OCI-LY7 (cell line): ENCODE measurements at regions not wholly inside any gene's neighbourhood (a gene's known extent, or its start where the extent isn't known, plus 50 kb on each side); places are given as distances from the start of the nearest gene placed in this dataset.

Experiments
- BruUV-seq: library from RNA; stranded (reverse); fragments of 400-500 nt; replicated peaks from 2 replicates; lab custom pipeline; 2021; lab: Mats Ljungman, UMichigan
- CTCF ChIA-PET: fragments of 300-600 bp; sonication (Branson Sonifier 250); formaldehyde crosslinking; loops from one replicate; lab custom pipeline; 2022; ENCODE audit warnings: antibody characterized with exemption; ENCODE audit not compliant: unreplicated experiment; lab: Charles Lee
- POLR2A ChIA-PET: fragments of 300-600 bp; sonication (Branson Sonifier 250); formaldehyde crosslinking; loops from one replicate; lab custom pipeline; 2022; ENCODE audit warnings: antibody characterized with exemption; lab: Charles Lee
- DNase-seq: peaks from one replicate; pipeline ENCODE4 v3.0.0-alpha.2; 2015; ENCODE audit warnings: low spot score
- H2AFZ ChIP-seq: fragments of 200-600 bp; sonication (generic), shearing (Covaris generic); 2 replicates; pipeline ENCODE4 v1.6.1; 2014; ENCODE audit warnings: mild to moderate bottlenecking, antibody characterized with exemption, low read length, moderate library complexity
- H3K27ac ChIP-seq: fragments of 200-600 bp; sonication (generic); 2 replicates; pipeline ENCODE4 v1.5.1; 2014; ENCODE audit warnings: mixed run types, low read depth, mild to moderate bottlenecking, moderate library complexity, low read length, inconsistent platforms; ENCODE audit not compliant: poor library complexity, severe bottlenecking
- H3K36me3 ChIP-seq: fragments of 200-600 bp; sonication (generic); 2 replicates; pipeline ENCODE4 v1.6.1; 2014; ENCODE audit warnings: mild to moderate bottlenecking, antibody characterized with exemption, low read length, moderate library complexity, mixed read lengths; ENCODE audit not compliant: insufficient read depth
- H3K4me1 ChIP-seq: fragments of 200-600 bp; sonication (generic); 2 replicates; pipeline ENCODE4 v1.5.1; 2014; ENCODE audit warnings: mild to moderate bottlenecking, low read length; ENCODE audit not compliant: insufficient read depth, poor library complexity, severe bottlenecking
- H3K4me2 ChIP-seq: fragments of 200-600 bp; sonication (generic); 2 replicates; pipeline ENCODE4 v1.6.1; 2014; ENCODE audit warnings: mild to moderate bottlenecking, low read length
- H3K4me3 ChIP-seq: fragments of 200-600 bp; sonication (generic); 2 replicates; pipeline ENCODE4 v1.5.1; 2014; ENCODE audit warnings: mild to moderate bottlenecking, low read depth, low read length; ENCODE audit not compliant: poor library complexity, severe bottlenecking
- H3K79me2 ChIP-seq: fragments of 200-600 bp; sonication (generic); 2 replicates; pipeline ENCODE4 v1.6.1; 2016; ENCODE audit warnings: low read depth, mild to moderate bottlenecking, low read length, moderate library complexity, mixed read lengths; ENCODE audit not compliant: insufficient read depth
- H3K9me2 ChIP-seq: fragments of 200-600 bp; sonication (generic); 2 replicates; pipeline ENCODE4 v1.6.1; 2016; ENCODE audit warnings: mild to moderate bottlenecking, low read length, mixed read lengths; ENCODE audit not compliant: insufficient read depth
- H3K9me3 ChIP-seq: fragments of 200-600 bp; sonication (generic); 2 replicates; pipeline ENCODE4 v1.6.1; 2014; ENCODE audit warnings: mild to moderate bottlenecking, mixed run types, low read length, mixed read lengths
- H4K20me1 ChIP-seq: fragments of 200-600 bp; sonication (generic); 2 replicates; pipeline ENCODE4 v1.6.1; 2014; ENCODE audit warnings: mild to moderate bottlenecking, antibody characterized with exemption, low read length, moderate library complexity, mixed read lengths; ENCODE audit not compliant: insufficient read depth
- CTCF ChIP-seq: fragments of 200-600 bp; sonication (generic); conservative IDR thresholded peaks from 2 replicates; pipeline ENCODE4 v1.5.1; 2014; ENCODE audit warnings: mild to moderate bottlenecking, antibody characterized with exemption, low read length, moderate library complexity, mixed read lengths
- EZH2phosphoT487 ChIP-seq: fragments of 200-600 bp; sonication (generic); IDR thresholded peaks from 2 replicates; pipeline ENCODE4 v1.6.1; 2018; ENCODE audit warnings: low read depth, borderline replicate concordance, mild to moderate bottlenecking, mixed run types, antibody characterized with exemption, low read length, moderate library complexity, mixed read lengths
- intact Hi-C: fragments of 100-400 bp; cut with micrococcal nuclease; formaldehyde crosslinking; loops from one replicate; pipeline ENCODE4 v1.10.0; 2022; ENCODE audit not compliant: unreplicated experiment

DNA sequence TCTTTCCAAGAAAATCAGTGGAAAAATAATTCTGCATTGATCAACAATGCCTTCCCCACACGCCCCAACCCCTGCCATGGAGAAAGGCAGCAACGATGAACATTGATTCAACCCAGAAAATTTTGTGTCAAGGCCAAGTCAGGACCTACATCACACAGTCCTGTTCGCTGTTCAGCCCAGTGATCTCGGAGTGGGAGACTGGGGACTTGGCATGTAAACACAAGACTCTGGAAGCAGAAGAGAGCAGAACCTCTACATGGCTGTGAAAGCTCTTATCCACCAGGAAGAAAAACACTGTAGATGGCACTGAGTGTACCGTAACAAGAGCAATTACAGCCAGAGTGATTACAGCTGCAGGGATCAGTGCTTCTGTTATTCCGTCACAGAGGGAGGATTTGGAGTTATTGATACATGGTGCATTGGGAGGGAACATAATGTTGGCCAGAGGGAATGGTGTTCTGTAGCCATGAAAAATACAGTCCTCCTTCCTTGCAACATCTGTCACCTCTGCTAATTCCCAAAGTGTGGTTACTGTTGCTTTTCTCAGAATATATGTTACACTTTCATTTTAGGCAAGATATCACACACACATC lies 136.6 kb downstream of the IQUB start:
- H3K4me3 ChIP-seq, result no peak overlapping the region
- TF ChIP-seq CTCF, result no peak
- no peak for TF ChIP-seq EZH2phosphoT487

DNA sequence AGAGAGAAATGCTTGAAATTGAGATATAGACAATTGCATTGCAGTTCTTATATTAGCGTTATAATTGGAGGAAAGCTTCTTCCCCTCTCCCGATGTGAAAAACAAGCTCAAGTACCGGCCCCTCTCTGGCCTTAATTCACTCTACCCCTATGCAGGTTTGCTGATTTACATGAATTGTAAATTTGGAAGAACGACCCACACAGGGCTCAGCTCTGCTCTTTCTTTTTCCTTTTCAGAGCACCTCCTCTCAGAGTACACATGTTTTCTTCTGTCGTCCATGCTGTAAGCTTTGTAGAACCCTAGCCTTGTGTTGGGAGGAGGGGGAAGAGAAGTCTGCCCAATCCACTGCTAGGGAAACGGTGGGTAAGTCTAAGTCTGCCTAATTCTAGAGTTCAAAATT lies 140.8 kb downstream of the IQUB start:
- ChIA-PET POLR2A (interaction anchor here (0.6 kb wide), 1 partner anchor 514 kb away, joined by 3 read pairs; no protein-coding TSS in a partner anchor), CTCF (no interaction called here)
- Histone ChIP-seq H2AFZ (no peak overlapping the region), H3K4me1 (no peaks in the 10 kb centered on the region), H3K4me3 (no peak overlapping the region), H3K36me3 (no peaks in the 10 kb centered on the region), H3K9me3 (no peaks in the 10 kb centered on the region), H3K79me2 (no peaks in the 10 kb centered on the region), H3K9me2 (no peaks in the 10 kb centered on the region; the same call in 1 of the 2 replicates), H4K20me1 (no peaks in the 10 kb centered on the region), H3K27ac (no peak overlapping the region), H3K4me2 (no peak overlapping the region)
- BruUV-seq, result no TSS peak
- no peak for TF ChIP-seq EZH2phosphoT487
- no peak for TF ChIP-seq CTCF
- intact Hi-C loops, result no loop called here
- DNase-seq, result no peak

More for the DNA sequence above, 136.6 kb downstream of the IQUB start:
- CTCF ChIA-PET, result no interaction called here
- Histone ChIP-seq H3K36me3 (no peaks in the 10 kb centered on the region), H3K9me2 (no peaks in the 10 kb centered on the region), H3K4me2 (no peak overlapping the region), H2AFZ (no peak overlapping the region), H3K4me1 (no peaks in the 10 kb centered on the region), H3K9me3 (no peaks in the 10 kb centered on the region), H3K79me2 (no peaks in the 10 kb centered on the region), H3K27ac (no peak overlapping the region), H4K20me1 (no peaks in the 10 kb centered on the region)
- no peak for DNase-seq
- intact Hi-C loops, result no loop called here
- BruUV-seq, result no TSS peak
- POLR2A ChIA-PET, result interaction anchor here (0.7 kb wide), 1 partner anchor 588 kb away, joined by 3 read pairs; no protein-coding TSS in a partner anchor

DNA sequence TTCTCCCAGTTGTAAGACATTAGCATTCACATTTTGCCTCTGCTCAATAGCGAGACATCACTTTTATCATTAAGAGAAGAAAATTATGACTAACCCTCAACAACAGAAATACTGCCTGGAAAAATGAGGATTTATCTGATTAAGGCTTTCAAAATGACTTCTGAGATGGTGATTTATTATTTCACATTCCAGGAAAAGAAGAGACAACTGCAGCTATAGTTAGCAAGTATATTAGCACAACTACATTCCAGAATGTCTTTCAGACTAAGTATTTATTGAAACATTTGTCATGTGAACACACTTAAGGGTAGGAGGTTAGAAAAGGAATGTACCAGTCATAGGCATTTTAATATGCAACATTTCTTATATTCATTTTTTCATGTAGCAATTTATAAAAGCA lies 162.0 kb downstream of the IQUB start:
- Histone ChIP-seq H3K36me3 (no peaks in the 10 kb centered on the region), H3K4me2 (no peak overlapping the region), H3K4me1 (no peaks in the 10 kb centered on the region), H3K79me2 (no peaks in the 10 kb centered on the region), H3K9me3 (no peaks in the 10 kb centered on the region), H3K27ac (no peak overlapping the region), H2AFZ (no peak overlapping the region), H4K20me1 (no peaks in the 10 kb centered on the region), H3K4me3 (no peak overlapping the region), H3K9me2 (no peaks in the 10 kb centered on the region)
- POLR2A ChIA-PET, result interaction anchor here (0.7 kb wide), 1 partner anchor 11 kb away, joined by 3 read pairs; no protein-coding TSS in a partner anchor
- intact Hi-C loops, result no loop called here
- no TSS peak for BruUV-seq
- no peak for DNase-seq
- no peak for TF ChIP-seq EZH2phosphoT487
- no peak for TF ChIP-seq CTCF
- CTCF ChIA-PET, result no interaction called here
